Epithelial cell of proximal tubule (primary cell): ENCODE measurements at regions not wholly inside any gene's neighbourhood (a gene's known extent, or its start where the extent isn't known, plus 50 kb on each side); places are given as distances from the start of the nearest gene placed in this dataset.

Experiments used
- DNase-seq: peaks from one replicate; pipeline ENCODE4 v3.0.0-alpha.2; 2011; ENCODE audit warnings: low read depth
- H3K4me3 ChIP-seq: 2 replicates; pipeline ENCODE4 v1.5.1; 2011; ENCODE audit warnings: low read depth, mild to moderate bottlenecking, low read length
- TF ChIP-seq, protein P1 (sequence below): conservative IDR thresholded peaks from 2 replicates; pipeline ENCODE4 v1.5.1; 2012; ENCODE audit warnings: low read depth, mild to moderate bottlenecking, low read length

DNA sequence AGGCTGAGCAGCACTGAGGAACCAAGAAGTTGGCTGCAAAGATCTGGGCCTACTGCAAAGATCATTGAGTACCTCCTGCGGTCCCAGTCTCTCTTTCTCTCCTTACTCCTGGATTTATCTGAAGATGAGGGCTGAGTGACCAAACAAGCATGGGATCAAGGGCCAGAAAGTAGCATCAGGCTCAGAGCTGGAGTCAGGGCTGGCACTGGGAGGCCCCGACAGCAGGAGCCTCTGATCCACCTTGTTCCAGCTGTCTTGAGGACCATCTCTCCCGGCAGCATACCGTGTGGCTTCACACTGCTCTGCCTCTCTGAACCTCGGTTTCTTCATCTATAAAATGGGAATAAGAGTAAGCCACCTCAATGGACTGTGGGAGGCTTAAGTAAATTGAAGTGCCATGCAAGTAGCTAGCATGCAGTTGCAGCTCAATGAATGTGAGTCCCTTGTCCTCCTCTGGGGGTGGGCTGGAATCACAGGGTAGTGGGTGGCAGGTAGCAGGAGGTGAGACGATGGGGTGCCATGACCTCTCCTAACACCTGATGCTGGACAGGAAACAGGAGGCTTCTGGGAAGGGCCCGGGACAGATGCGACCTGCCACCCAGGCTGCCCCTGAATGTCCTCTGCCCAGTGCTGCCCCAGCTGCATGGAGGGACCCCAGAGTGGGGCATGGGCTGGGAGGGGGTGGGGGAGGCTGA lies 52.5 kb upstream of the PRDM11 start:
- H3K4me3 ChIP-seq: no peak overlapping the region
- no peak for DNase-seq
- TF ChIP-seq, protein P1, sequence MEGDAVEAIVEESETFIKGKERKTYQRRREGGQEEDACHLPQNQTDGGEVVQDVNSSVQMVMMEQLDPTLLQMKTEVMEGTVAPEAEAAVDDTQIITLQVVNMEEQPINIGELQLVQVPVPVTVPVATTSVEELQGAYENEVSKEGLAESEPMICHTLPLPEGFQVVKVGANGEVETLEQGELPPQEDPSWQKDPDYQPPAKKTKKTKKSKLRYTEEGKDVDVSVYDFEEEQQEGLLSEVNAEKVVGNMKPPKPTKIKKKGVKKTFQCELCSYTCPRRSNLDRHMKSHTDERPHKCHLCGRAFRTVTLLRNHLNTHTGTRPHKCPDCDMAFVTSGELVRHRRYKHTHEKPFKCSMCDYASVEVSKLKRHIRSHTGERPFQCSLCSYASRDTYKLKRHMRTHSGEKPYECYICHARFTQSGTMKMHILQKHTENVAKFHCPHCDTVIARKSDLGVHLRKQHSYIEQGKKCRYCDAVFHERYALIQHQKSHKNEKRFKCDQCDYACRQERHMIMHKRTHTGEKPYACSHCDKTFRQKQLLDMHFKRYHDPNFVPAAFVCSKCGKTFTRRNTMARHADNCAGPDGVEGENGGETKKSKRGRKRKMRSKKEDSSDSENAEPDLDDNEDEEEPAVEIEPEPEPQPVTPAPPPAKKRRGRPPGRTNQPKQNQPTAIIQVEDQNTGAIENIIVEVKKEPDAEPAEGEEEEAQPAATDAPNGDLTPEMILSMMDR: no peak

DNA sequence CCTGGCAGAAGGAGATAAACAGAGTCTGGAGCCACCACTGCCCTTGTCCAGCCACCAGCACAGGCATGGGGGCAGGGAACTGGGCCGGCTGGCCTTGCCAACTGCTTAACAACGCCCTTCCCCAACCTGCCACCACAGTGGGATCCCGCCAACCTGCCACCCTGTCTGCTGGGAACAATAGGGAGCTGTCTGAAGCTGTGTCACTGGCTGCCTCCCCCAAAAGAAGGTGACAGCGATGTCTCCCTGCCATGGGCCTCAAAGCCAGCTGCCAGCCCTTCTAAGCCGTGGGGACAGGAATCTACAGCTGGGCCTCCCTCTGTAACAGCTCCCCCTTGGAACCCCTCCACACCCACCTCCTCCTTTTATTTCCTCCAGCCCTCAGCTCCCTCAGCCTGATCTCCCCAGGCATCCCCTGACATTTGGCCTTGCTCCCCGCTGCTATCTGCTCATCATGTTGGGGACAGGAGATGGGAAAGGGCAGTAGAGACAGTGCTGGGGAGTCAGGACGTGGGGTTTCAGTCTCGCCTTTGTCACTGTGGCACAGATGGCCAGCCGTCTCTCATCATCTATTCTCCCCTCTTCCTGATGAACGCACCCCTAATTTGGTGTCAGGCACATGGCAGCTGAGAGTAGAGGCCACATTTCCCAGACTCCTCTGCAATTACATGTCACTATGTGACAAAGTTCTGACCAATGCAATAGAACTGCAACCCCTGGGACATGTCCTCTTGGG lies 51.3 kb upstream of the PRDM11 start:
- H3K4me3 ChIP-seq: no peak overlapping the region
- TF ChIP-seq, protein P1: no peak
- no peak for DNase-seq

DNA sequence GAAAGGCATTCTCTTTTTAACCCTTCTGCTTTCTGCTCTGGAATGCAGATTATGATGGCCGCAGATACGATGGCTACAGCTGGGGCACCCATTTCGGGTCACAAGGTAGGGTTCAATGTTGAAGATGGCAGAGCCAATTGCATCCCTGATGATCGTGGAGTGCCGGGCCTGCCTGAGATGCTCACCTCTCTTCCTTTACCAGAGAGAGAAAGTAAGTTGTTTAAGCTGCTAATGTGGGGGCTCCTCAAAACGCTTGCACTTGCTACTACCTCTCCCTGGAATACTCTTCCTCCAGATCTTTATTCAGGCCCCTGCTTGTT lies 50.8 kb upstream of the PRDM11 start:
- TF ChIP-seq, protein P1: no peak
- no peak for DNase-seq
- H3K4me3 ChIP-seq: no peak overlapping the region

DNA sequence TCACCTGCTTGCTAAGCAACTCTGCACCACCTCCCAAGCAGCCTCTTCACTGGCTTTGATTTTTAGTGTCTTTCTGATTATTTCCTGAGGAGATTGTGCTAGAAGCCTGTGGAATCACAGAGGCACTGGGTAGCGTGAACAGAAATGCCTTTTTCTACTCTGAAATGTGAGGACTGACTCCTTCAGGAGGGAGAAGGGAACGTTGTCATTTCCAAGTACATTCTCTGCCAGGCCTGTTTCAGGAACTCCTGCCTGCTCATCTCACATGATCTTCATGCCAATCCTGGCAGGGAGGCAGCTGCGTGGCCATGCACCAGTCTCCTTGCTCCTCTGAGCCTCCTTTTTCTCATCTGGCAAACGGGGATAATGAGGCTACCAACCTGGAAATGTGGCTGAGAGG lies 49.8 kb upstream of the PRDM11 start:
- no peak for DNase-seq
- TF ChIP-seq, protein P1: no peak
- H3K4me3 ChIP-seq: no peak overlapping the region
